ENCODE measurements at regions not wholly inside any gene's neighbourhood (a gene's known extent, or its start where the extent isn't known, plus 50 kb on each side); places are given as distances from the start of the nearest gene placed in this dataset.
A peak's percentile ranks its signal among the peaks of the same experiment; 100 is the strongest.

DNA sequence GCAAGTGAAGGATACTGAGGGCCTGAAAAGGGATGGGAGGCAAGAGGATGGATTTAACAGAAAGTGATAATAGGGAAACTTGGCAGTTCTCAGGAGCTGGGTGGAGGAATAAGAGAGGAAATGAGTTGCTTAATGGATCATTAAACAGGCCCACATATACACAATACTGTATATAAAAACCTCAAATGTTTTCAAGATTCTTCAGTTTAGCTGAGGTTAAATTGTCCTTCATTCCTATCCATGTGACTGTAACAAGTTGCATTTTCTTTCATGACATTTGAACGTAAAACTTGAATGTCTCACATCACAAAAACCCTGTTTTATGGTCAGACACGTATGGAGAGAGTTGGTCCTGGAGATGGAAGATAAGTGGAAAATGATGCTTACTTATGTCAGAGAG, 76.5 kb upstream of the PLAC8 start:
- Histone ChIP-seq H2AFZ (replicated peaks; ENCODE audit: low read length, poor library complexity) (peak overlapping the region; percentile 17), H3K18ac (ENCODE audit: low read depth, low read length) (no peak overlapping the region), H4K5ac (ENCODE audit: low read depth, low read length) (no peak overlapping the region), H2BK5ac (ENCODE audit: low read depth, low read length, poor library complexity, severe bottlenecking) (no peak overlapping the region), H3K9me1 (ENCODE audit: insufficient read depth, low read length) (peaks cover 4% of the 10 kb centered on the region; the same call in 1 of the 2 replicates), H2AK5ac (ENCODE audit: low read depth, low read length) (no peak overlapping the region), H3K14ac (replicated peaks; ENCODE audit: low read depth, low read length) (no peak overlapping the region), H4K20me1 (ENCODE audit: insufficient read depth, low read length) (no peaks in the 10 kb centered on the region), H3K4ac (ENCODE audit: low read depth, low read length) (no peak overlapping the region), H3K23ac (ENCODE audit: low read depth, low read length) (no peak overlapping the region), H3K4me1 (ENCODE audit: control insufficient read depth, insufficient read depth, low read length) (no peaks in the 10 kb centered on the region), H2BK20ac (ENCODE audit: low read depth, low read length) (no peak overlapping the region), H2BK120ac (ENCODE audit: low read depth, low read length) (no peak overlapping the region), H4K8ac (ENCODE audit: low read depth in 2 of 2, low read length in 2 of 2) (no peak overlapping the region), H3K36me3 (ENCODE audit: control insufficient read depth, insufficient read depth, low read length) (no peaks in the 10 kb centered on the region), H2BK15ac (ENCODE audit: low read depth, low read length) (no peak overlapping the region), H2AK9ac (replicated peaks; ENCODE audit: low read depth, low read length, poor library complexity) (no peak overlapping the region), H3K4me3 (ENCODE audit: insufficient read depth, low read depth, low read length) (no peak overlapping the region), H3K56ac (ENCODE audit: extremely low read depth, insufficient read depth, low read length) (no peak overlapping the region), H3K9ac (ENCODE audit: low read depth, low read length) (no peak overlapping the region), H3K9me3 (ENCODE audit: control insufficient read depth, insufficient read depth, low read length) (0 out of 2 replicates have a peak, but pooled peaks cover 2% of the 10 kb centered on the region), H4K91ac (ENCODE audit: insufficient read depth, low read depth, low read length) (no peak overlapping the region), H3K4me2 (ENCODE audit: low read depth, low read length) (no peak overlapping the region), H3K27ac (ENCODE audit: insufficient read depth, low read length) (no peak overlapping the region), H3K79me1 (ENCODE audit: low read depth in 1 of 2, low read length in 2 of 2) (no peaks in the 10 kb centered on the region), H3K27me3 (ENCODE audit: control insufficient read depth, insufficient read depth, low read length) (no peaks in the 10 kb centered on the region)
- BruUV-seq (replicated peaks): no TSS peak
- CTCF ChIA-PET: no interaction called here
- intact Hi-C loops (cut with micrococcal nuclease): no loop called here
- no peak for TF ChIP-seq CEBPB (IDR thresholded peaks at IDR 0.05; ENCODE audit: low read depth, low read length)
- no peak for TF ChIP-seq MAFK (IDR thresholded peaks at IDR 0.05; ENCODE audit: low read depth, low read length)
- TF ChIP-seq CHD1 (IDR thresholded peaks at IDR 0.05; ENCODE audit: low read depth, low read length): no peak
- TF ChIP-seq RCOR1 (IDR thresholded peaks at IDR 0.05; ENCODE audit: insufficient replicate concordance, low read length): no peak
- TF ChIP-seq BHLHE40 (IDR thresholded peaks at IDR 0.05; ENCODE audit: low read depth, low read length): no peak
- TF ChIP-seq, protein P1, sequence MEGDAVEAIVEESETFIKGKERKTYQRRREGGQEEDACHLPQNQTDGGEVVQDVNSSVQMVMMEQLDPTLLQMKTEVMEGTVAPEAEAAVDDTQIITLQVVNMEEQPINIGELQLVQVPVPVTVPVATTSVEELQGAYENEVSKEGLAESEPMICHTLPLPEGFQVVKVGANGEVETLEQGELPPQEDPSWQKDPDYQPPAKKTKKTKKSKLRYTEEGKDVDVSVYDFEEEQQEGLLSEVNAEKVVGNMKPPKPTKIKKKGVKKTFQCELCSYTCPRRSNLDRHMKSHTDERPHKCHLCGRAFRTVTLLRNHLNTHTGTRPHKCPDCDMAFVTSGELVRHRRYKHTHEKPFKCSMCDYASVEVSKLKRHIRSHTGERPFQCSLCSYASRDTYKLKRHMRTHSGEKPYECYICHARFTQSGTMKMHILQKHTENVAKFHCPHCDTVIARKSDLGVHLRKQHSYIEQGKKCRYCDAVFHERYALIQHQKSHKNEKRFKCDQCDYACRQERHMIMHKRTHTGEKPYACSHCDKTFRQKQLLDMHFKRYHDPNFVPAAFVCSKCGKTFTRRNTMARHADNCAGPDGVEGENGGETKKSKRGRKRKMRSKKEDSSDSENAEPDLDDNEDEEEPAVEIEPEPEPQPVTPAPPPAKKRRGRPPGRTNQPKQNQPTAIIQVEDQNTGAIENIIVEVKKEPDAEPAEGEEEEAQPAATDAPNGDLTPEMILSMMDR (conservative IDR thresholded peaks at IDR 0.05; ENCODE audit: low read depth, low read length): no peak
- TF ChIP-seq, protein P2, sequence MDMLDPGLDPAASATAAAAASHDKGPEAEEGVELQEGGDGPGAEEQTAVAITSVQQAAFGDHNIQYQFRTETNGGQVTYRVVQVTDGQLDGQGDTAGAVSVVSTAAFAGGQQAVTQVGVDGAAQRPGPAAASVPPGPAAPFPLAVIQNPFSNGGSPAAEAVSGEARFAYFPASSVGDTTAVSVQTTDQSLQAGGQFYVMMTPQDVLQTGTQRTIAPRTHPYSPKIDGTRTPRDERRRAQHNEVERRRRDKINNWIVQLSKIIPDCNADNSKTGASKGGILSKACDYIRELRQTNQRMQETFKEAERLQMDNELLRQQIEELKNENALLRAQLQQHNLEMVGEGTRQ (IDR thresholded peaks at IDR 0.05; ENCODE audit: low read depth, low read length): no peak
- no peak for TF ChIP-seq MXI1 (IDR thresholded peaks at IDR 0.05; ENCODE audit: borderline replicate concordance, low read depth, low read length)
- no peak for TF ChIP-seq SMC3 (IDR thresholded peaks at IDR 0.05; ENCODE audit: low read depth, low read length)
- TF ChIP-seq RAD21 (IDR thresholded peaks at IDR 0.05; ENCODE audit: low read length): no peak
- TF ChIP-seq FOS (IDR thresholded peaks at IDR 0.05; ENCODE audit: low read depth, low read length): no peak
- no peak for TF ChIP-seq POLR2A (IDR thresholded peaks at IDR 0.05; ENCODE audit: low read depth, low read length)
- dilution Hi-C loops (cut with HindIII; ENCODE audit: low sequenced_read_pairs, unreplicated experiment): no loop called here
- in situ Hi-C loops (cut with MboI; ENCODE audit: low sequenced_read_pairs): no loop called here
- WGBS, 2 experiments (ENCODE audit: extremely low coverage in 2 of 2, insufficient read length in 1 of 2): no CpG with 5 or more reads among the region's 2 CpGs
- ATAC-seq (ENCODE audit: low read depth) (no peak), DNase-seq (no peak)
- POLR2A ChIA-PET (ENCODE audit: unreplicated experiment): no interaction called here

All from IMR-90 (cell line).